ENCODE measurements at regions not wholly inside any gene's neighbourhood (a gene's known extent, or its start where the extent isn't known, plus 50 kb on each side); places are given as distances from the start of the nearest gene placed in this dataset.

DNA sequence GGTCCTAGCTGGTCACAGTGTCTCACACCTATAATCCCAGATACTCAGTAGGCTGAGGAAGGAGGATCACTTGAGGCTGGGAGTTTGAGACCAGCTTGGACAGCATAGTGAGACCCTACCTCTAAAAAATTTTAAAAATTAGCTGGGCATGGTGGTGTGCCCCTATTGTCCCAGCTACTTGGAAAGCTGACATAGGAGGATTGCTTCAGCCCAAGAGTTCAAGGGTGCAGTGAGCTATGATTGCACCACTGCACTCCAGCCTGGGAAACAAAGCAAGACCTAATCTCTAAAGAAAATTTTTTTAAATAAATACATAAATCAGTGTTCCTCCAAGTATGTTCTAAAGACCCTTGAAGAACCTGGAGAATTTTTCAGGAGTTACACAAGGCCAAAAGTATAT, 50.6 kb upstream of the GNAO1 start:
- DNase-seq = no peak

DNA sequence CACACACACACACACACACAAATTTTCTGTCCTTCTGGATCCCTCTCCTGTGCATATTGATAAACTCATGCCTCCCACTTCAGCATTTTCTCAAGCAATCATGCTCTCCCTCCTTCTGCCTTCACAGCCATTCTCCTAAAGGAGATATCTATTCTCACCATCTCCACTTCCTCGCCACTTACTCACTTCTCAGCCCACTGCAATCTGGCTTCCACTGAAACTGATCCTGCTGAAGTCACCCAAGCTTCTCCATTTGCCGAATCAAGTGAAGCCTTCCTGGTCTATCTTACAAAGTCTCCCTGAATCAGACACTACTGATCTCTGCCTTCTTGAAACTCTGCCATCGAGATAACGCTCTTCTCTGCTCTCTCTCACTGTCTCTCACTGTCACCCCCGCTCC, 54.0 kb upstream of the GNAO1 start:
- DNase-seq = no peak

GRCh38 chr16:56136256-56136655, 55.0 kb upstream of the GNAO1 start:
- no peak for DNase-seq

DNA sequence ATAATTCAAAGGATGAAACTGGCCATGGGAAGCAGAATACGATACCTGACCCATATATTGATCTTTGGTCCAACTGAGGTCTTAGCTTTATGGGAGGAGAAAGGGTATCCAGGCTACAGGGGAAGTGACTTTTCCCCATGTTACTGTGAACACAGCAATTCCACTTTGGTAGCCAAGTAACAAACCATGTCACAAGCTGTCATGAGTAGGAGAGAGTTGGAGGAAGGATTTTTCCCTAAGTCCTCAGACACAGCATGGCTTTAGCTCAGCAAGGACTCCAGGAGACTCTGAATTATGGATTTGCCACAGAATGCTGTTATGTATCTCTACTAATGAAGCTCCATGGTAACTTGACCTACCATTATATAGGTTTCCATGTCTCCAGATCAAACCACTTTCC, 56.5 kb upstream of the GNAO1 start:
- DNase-seq = no peak

- no peak for DNase-seq
These were observed 65.4 kb upstream of the GNAO1 start for GRCh38 chr16:56125922-56126321.

- DNase-seq = no peak
These were observed 69.0 kb upstream of the GNAO1 start for GRCh38 chr16:56122251-56122650.

- no peak for DNase-seq
These were observed 70.2 kb upstream of the GNAO1 start for GRCh38 chr16:56121156-56121500.

DNA sequence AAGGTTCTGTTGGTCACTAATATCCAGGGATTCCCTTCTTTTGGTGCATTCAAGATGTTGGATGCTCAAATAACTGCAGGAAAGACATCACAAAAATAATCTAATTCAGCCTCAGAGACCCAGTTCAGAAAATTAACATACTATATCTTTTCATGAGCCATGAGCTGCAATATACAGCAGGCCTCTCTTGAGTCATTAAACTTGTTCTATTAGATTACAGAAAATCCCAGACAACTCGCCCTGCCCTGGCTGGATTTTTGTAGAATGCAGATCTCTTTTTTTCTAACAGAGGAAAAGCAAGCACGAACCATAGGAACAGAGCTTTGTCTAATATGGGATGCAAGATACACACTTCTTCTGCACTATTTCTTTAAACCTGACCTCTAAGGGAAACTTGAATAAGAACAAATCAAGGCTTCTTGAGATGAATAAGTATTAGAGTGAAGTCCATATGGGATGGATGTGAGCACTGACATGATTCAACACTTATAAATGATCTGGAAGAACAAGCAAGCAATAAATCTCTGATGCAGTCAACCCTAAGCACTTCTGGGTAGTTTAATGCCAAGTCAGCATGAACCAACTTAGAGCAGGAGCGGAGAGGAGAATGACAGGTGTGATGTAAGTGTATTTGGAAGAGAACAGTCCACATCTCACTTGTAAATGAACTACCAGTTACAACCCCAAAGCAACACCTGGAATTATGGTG, 70.7 kb upstream of the GNAO1 start:
- no peak for DNase-seq

GRCh38 chr16:56119133-56119532, 72.2 kb upstream of the GNAO1 start:
- DNase-seq = no peak

- DNase-seq = no peak
These were observed 74.7 kb upstream of the GNAO1 start for GRCh38 chr16:56116577-56116964.

- DNase-seq = no peak
These were observed 75.3 kb upstream of the GNAO1 start for GRCh38 chr16:56115817-56116576.

GRCh38 chr16:56113223-56113622, 78.1 kb upstream of the GNAO1 start:
- no peak for DNase-seq

- DNase-seq = no peak
These were observed 80.2 kb upstream of the GNAO1 start for GRCh38 chr16:56111100-56111499.

DNA sequence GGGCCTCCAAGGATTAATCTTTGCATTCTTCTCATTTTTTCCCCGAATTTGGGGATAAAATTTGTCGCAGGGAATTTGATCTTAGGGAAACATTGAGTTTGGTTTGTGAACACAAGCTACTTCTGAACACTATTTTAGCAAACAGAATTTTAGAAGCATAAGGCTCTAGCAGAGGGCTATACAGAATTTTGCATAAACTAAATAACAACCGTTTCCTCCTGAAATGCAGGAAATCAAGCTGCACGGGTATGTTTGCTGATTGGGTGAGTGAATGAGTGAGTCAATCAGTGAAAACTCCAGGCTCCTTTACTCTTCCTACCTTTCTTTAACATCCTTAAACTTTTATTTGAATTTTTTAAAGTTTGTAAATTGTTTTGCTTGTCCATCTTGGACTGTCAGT, 81.3 kb upstream of the GNAO1 start:
- no peak for DNase-seq

- DNase-seq = no peak
These were observed 82.1 kb upstream of the GNAO1 start for GRCh38 chr16:56109205-56109604.

DNA sequence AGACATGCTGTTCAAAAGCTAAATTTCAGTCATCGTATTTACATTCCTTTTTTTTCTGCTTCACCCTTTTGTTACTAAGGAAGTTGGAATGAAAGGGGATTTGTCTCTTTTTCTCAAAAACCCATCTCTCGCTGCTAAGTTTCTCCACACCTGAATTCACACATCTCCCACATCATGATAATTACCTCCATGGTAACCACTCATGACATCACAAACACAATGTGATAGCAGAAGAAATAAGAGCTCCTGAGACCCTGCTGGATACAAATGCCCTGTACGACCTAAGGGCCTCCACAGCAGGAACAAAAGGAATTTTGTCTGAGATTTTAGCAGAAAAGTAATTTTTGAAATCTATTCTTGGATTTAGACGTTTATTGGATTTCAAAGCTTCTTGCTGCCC, 82.6 kb upstream of the GNAO1 start:
- no peak for DNase-seq

DNA sequence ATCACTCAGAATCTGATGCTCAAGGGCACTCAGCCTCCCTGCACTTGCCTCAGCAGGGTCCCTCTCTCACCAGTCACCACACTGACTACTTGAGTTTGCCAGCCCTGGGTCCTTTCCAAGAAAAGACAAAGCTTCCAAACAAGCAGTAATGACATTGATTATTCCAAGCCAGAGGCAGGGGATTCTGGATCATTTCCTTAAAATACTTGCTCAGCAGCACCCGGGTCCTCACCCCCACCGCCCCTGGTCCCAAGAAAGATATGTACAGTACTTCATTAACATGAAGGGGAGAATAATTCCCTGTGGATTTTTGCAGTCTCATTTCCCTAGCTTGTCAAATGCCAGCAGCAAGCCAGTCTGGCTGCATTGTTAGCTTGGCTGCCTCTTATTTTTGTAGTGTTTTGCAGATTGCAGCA, 83.2 kb upstream of the GNAO1 start:
- no peak for DNase-seq

DNA sequence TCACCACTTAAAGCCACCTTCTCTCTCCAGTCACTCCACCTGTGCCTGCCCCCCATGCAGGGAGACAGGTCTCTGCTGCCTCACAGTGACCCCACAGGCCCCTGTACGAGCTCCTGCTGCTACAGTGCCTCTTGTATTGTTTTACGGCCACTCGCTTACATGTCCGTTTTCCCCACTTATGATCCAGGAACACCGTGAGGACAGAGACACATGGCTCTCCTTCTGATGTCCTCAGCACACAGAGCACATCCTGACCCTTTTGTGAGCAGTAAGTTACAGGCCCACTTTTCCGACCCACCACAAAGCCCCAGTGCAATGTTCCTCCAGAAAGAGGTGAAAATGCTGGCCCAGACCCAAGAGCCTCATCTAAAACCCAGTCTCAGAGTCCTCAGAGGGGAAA, 84.8 kb upstream of the GNAO1 start:
- no peak for DNase-seq

DNA sequence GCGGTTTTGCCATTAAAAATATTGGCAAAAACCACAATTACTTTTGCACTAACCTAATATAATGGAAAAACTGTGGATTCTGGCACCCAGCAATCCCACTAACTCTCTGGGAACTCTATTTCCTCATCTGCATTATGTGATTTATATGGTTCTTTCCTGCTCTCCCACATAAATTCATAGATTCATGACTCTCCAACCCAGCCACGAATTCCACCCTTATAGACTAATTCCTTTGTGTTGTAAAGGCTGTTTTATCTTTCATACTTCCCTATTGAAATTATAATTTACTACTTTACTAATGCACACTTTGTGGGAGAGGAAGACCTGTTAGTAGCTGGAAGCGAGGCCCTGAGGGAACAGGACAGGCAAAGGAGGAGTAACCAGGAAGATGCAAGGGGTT, 88.4 kb upstream of the GNAO1 start:
- no peak for DNase-seq

DNA sequence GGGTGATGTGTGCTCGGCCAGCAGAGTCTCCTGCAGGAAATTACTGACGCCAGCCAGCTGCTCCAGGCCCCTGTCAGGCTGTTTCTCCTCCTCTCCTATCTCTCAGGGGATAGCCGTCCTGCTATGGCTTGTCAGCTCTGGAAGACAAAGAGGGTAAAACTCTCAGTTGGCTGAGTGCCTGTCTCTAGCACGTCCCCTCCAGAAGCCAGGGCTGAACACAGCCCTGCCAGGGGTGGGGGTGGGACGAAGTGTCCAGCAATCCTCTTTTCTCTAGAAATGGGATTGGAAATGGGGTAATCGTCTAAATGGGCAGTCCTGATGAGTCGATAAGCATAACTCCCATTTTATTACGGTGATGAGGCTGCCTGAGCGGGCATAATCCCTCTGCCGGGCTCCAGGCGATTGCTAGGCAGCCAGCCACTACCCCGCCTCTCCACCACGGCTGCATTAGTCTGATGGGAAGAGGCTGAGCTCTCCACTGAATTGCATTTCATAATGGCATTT, 89.1 kb upstream of the GNAO1 start:
- no peak for DNase-seq

DNA sequence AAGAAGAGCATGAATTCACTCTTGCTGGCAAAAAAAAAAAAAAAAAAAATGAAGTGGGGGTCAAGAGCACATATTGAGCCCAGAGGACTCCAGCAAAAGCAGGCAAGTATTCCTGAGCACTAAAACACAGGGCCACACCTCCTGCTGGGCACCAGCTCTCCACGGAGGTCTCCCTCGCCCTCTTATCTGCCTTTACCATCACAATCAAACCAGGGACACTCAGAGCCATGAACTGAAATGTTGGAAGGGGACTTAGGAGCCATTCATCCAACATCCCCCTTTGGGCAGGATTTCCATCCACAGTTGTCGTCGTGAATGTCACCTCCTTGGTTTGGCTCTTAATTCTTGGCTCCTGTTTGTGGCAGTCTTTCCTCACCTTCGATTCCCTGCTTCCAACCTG, 89.8 kb upstream of the GNAO1 start:
- DNase-seq = no peak

DNA sequence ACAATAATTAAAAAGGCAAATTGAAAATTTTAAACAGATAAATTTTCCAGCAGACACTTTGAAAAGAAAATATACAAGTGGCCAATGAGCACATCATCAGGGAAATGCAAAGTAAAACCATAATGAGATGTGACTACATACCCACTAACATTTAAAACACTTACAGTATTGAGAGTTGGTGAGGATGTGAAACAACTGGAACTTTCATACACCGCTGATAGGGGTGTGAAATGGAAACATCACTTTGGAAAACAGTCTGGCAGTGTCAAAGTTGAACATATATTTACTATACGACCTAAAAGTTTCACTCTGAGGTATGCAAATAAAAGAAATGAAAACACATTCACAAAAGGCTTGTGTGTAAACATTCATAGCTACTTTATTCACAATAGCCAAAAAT, 94.0 kb upstream of the GNAO1 start:
- DNase-seq = no peak

DNA sequence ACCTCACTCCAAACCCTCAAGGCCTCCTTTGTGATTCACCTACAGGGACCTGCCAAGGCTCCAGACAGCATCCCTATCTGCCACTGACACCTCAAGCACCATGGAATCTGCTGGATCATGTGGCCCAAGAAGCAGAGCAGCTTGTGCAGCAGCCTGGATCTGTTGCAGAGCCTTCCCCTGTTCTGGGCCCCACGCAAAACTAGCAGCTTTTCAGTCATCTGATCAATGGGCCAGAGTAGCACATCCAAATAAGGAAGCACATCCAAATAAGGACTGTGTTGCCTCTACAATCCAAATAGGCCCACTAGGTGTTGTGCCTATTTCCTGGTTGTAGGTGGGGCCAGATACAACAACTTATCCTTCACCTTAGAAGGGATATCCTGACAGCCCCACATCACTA, 97.1 kb upstream of the GNAO1 start:
- DNase-seq = no peak

DNA sequence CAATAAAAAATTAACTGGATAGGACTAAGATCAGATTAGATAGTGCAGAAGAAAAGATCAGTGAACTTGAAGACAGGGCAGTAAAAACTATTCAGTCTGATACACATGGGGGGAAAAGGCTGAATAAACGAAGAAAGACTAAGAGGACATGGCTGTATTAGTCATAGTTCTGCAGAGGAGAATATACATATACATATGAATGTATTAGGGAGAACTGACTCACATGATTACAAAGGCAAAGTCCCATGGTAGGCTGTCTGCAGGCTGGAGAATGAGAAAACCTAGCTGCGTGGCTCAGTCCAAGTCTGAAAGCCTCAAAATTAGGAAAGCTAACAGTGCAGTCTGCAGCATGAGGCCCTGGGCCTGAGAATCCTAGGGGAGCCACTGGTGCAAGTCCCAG, 98.2 kb upstream of the GNAO1 start:
- DNase-seq = no peak

GRCh38 chr16:56090076-56090475, 101.2 kb upstream of the GNAO1 start:
- no peak for DNase-seq

Measured in activated CD4-positive, alpha-beta T cell treated with anti-CD3 and anti-CD28 coated beads, Interleukin-2, amount 50 U/mL, for 1 hour (primary cell).